GM23338 (cell line): ENCODE measurements at regions not wholly inside any gene's neighbourhood (a gene's known extent, or its start where the extent isn't known, plus 50 kb on each side); places are given as distances from the start of the nearest gene placed in this dataset.

Experiments
- ATAC-seq: fragments of 200-7000 bp; cut with Tn5 transposase; 3 replicates; pipeline ENCODE4 v1.9.1; 2020
- DNase-seq: peaks from one replicate; pipeline ENCODE4 v3.0.0-alpha.2; 2015; ENCODE audit warnings: low spot score
- H2AFZ ChIP-seq: fragments of 200-600 bp; sonication (generic); 2 replicates; pipeline ENCODE4 v1.8.0; 2016; ENCODE audit warnings: antibody characterized with exemption, mild to moderate bottlenecking, moderate library complexity
- H3F3A ChIP-seq: fragments of 200-600 bp; sonication (generic); replicated peaks from 2 replicates; pipeline ENCODE4 v1.8.0; 2017; ENCODE audit warnings: antibody characterized with exemption, mixed run types, low read depth
- H3K27ac ChIP-seq: fragments of 200-600 bp; sonication (generic); 2 replicates; pipeline ENCODE4 v1.6.1; 2016; ENCODE audit warnings: low read depth
- H3K27me3 ChIP-seq: fragments of 200-600 bp; sonication (generic); 2 replicates; pipeline ENCODE4 v1.8.0; 2016; ENCODE audit warnings: mild to moderate bottlenecking, mixed run types, moderate library complexity; ENCODE audit not compliant: insufficient read depth
- H3K36me3 ChIP-seq: fragments of 200-600 bp; sonication (generic); 2 replicates; pipeline ENCODE4 v1.8.0; 2016; ENCODE audit warnings: mild to moderate bottlenecking; ENCODE audit not compliant: insufficient read depth
- H3K4me1 ChIP-seq: fragments of 200-600 bp; sonication (generic); 2 replicates; pipeline ENCODE4 v1.8.0; 2016; ENCODE audit warnings: mild to moderate bottlenecking, moderate library complexity; ENCODE audit not compliant: insufficient read depth
- H3K4me2 ChIP-seq: fragments of 200-600 bp; sonication (generic); 2 replicates; pipeline ENCODE4 v1.7.1; 2017; ENCODE audit warnings: mixed run types
- H3K4me3 ChIP-seq: fragments of 200-600 bp; sonication (generic); 2 replicates; pipeline ENCODE4 v1.6.1; 2016; ENCODE audit warnings: mixed run types
- H3K79me2 ChIP-seq: fragments of 200-600 bp; sonication (generic); replicated peaks from 2 replicates; pipeline ENCODE4 v1.8.0; 2017; ENCODE audit warnings: mild to moderate bottlenecking; ENCODE audit not compliant: insufficient read depth
- H3K9me2 ChIP-seq: fragments of 200-600 bp; sonication (generic); 2 replicates; pipeline ENCODE4 v1.8.0; 2017; ENCODE audit not compliant: insufficient read depth
- H4K20me1 ChIP-seq: fragments of 200-600 bp; sonication (generic); replicated peaks from 2 replicates; pipeline ENCODE4 v1.8.0; 2017; ENCODE audit warnings: mild to moderate bottlenecking; ENCODE audit not compliant: insufficient read depth
- H3K27ac Mint-ChIP-seq: 2 replicates; pipeline ENCODE4 v1.8.0; 2020; ENCODE audit warnings: inconsistent platforms, mild to moderate bottlenecking, moderate library complexity, mixed read lengths
- H3K27me3 Mint-ChIP-seq: 3 replicates; pipeline ENCODE4 v1.8.0; 2022; ENCODE audit warnings: low read depth, mild to moderate bottlenecking, moderate library complexity, mixed read lengths, inconsistent platforms; ENCODE audit not compliant: insufficient read depth, poor library complexity
- H3K36me3 Mint-ChIP-seq: 3 replicates; pipeline ENCODE4 v1.8.0; 2021; ENCODE audit warnings: low read depth, mild to moderate bottlenecking, inconsistent platforms, moderate library complexity, mixed read lengths
- H3K4me1 Mint-ChIP-seq: 3 replicates; pipeline ENCODE4 v1.8.0; 2020; ENCODE audit warnings: mild to moderate bottlenecking, inconsistent platforms, mixed read lengths
- H3K4me3 Mint-ChIP-seq: 3 replicates; pipeline ENCODE4 v1.8.0; 2021; ENCODE audit warnings: moderate library complexity, mild to moderate bottlenecking, inconsistent platforms, mixed read lengths
- H3K9me3 Mint-ChIP-seq: 3 replicates; pipeline ENCODE4 v1.8.0; 2020; ENCODE audit warnings: moderate library complexity, mild to moderate bottlenecking, inconsistent platforms, mixed read lengths
- CREB1 ChIP-seq: fragments of 250-450 bp; sonication (Bioruptor Pico); IDR thresholded peaks from 2 replicates; pipeline ENCODE4 v1.5.0; 2020; ENCODE audit warnings: low read depth, mild to moderate bottlenecking, moderate library complexity
- CTCF ChIP-seq, 2 experiments: fragments of 200-600 bp in 1 of 2; sonication (generic) in 1 of 2; conservative IDR thresholded peaks; 2 replicates each; pipeline versions ENCODE4 v1.5.1 to v1.6.1; 2016 to 2017; ENCODE audit warnings: antibody characterized with exemption in 2 of 2, low read depth in 2 of 2, mild to moderate bottlenecking in 2 of 2, moderate library complexity in 1 of 2
- ETS1 ChIP-seq: IDR thresholded peaks from 2 replicates; pipeline ENCODE4 v1.6.1; 2016; ENCODE audit warnings: antibody characterized with exemption
- EZH2 ChIP-seq: fragments of 200-600 bp; sonication (generic); IDR thresholded peaks from one replicate; pipeline ENCODE4 v1.8.0; 2017; ENCODE audit warnings: antibody characterized with exemption, mild to moderate bottlenecking, low read depth; ENCODE audit not compliant: unreplicated experiment
- EZH2phosphoT487 ChIP-seq: fragments of 200-600 bp; sonication (generic); IDR thresholded peaks from one replicate; pipeline ENCODE4 v1.8.1; 2018; ENCODE audit warnings: antibody characterized with exemption; ENCODE audit not compliant: unreplicated experiment
- JUNB ChIP-seq: IDR thresholded peaks from one replicate; pipeline ENCODE4 v1.6.1; 2016; ENCODE audit warnings: antibody characterized with exemption; ENCODE audit not compliant: unreplicated experiment
- NANOG ChIP-seq: IDR thresholded peaks from 2 replicates; pipeline ENCODE4 v1.6.1; 2016; ENCODE audit warnings: antibody characterized with exemption, borderline replicate concordance
- POLR2AphosphoS5 ChIP-seq: IDR thresholded peaks from 2 replicates; pipeline ENCODE4 v1.6.1; 2016; ENCODE audit warnings: antibody characterized with exemption, low read depth
- REST ChIP-seq: IDR thresholded peaks from one replicate; pipeline ENCODE4 v1.6.1; 2018; ENCODE audit warnings: antibody characterized with exemption; ENCODE audit not compliant: unreplicated experiment
- STAT1 ChIP-seq: IDR thresholded peaks from one replicate; pipeline ENCODE4 v1.6.1; 2016; ENCODE audit warnings: antibody characterized with exemption; ENCODE audit not compliant: unreplicated experiment
- ZNF114 ChIP-seq: fragments of 250-450 bp; sonication (Bioruptor Pico); IDR thresholded peaks from 2 replicates; pipeline ENCODE4 v1.5.0; 2020; ENCODE audit warnings: mild to moderate bottlenecking, moderate library complexity
- ZNF331 ChIP-seq: fragments of 250-450 bp; sonication (Bioruptor Pico); IDR thresholded peaks from 2 replicates; pipeline ENCODE4 v1.5.0; 2020; ENCODE audit warnings: low read depth, mild to moderate bottlenecking, moderate library complexity
- ZNF462 ChIP-seq: fragments of 250-450 bp; sonication (Bioruptor Pico); IDR thresholded peaks from 2 replicates; pipeline ENCODE4 v1.5.0; 2020; ENCODE audit warnings: mild to moderate bottlenecking, moderate library complexity

GRCh38 chr17:69900829-69901228, 174.2 kb upstream of the KCNJ16 start:
- H3K36me3 Mint-ChIP-seq = no peaks in the 10 kb centered on the region
- H3K4me3 Mint-ChIP-seq = no peak overlapping the region

More at GRCh38 chr17:69900829-69901228, 174.2 kb upstream of the KCNJ16 start:
- H3F3A ChIP-seq = no peaks in the 10 kb centered on the region
- DNase-seq = no peak
- H3K36me3 ChIP-seq = no peaks in the 10 kb centered on the region
- TF ChIP-seq CTCF (conservative IDR thresholded peaks at IDR 0.05; ENCODE audit: low read depth in 2 of 2) = no peak
- TF ChIP-seq ZNF114 = no peak
- TF ChIP-seq REST = no peak
- TF ChIP-seq CREB1 (CRISPR knock-in tag) = no peak
- TF ChIP-seq EZH2phosphoT487 = no peak
- TF ChIP-seq ETS1 = no peak
- TF ChIP-seq ZNF462 (CRISPR knock-in tag) = no peak
- no peak for TF ChIP-seq JUNB
- no peak for TF ChIP-seq NANOG
- no peak for TF ChIP-seq POLR2AphosphoS5
- TF ChIP-seq STAT1 = no peak
- TF ChIP-seq EZH2 = no peak
- TF ChIP-seq ZNF331 (CRISPR knock-in tag) = no peak
- H3K79me2 ChIP-seq = no peaks in the 10 kb centered on the region
- H3K27ac ChIP-seq = no peak overlapping the region
- no peaks in the 10 kb centered on the region for H4K20me1 ChIP-seq
- ATAC-seq = no peak
- Mint-ChIP-seq H3K27me3 (no peaks in the 10 kb centered on the region), H3K9me3 (no peaks in the 10 kb centered on the region), H3K4me1 (no peaks in the 10 kb centered on the region), H3K27ac (no peak overlapping the region)
- no peak overlapping the region for H2AFZ ChIP-seq
- no peaks in the 10 kb centered on the region for H3K27me3 ChIP-seq
- H3K4me1 ChIP-seq = no peaks in the 10 kb centered on the region
- no peak overlapping the region for H3K4me3 ChIP-seq
- H3K4me2 ChIP-seq = no peak overlapping the region
- H3K9me2 ChIP-seq = peaks cover 9% of the 10 kb centered on the region
